ENCODE measurements at regions not wholly inside any gene's neighbourhood (a gene's known extent, or its start where the extent isn't known, plus 50 kb on each side); places are given as distances from the start of the nearest gene placed in this dataset.
"Not testable (repeated sequence)": the region's sequence is repeated elsewhere in the genome, so short reads cannot be mapped to it uniquely, and the experiment has no call there.

DNA sequence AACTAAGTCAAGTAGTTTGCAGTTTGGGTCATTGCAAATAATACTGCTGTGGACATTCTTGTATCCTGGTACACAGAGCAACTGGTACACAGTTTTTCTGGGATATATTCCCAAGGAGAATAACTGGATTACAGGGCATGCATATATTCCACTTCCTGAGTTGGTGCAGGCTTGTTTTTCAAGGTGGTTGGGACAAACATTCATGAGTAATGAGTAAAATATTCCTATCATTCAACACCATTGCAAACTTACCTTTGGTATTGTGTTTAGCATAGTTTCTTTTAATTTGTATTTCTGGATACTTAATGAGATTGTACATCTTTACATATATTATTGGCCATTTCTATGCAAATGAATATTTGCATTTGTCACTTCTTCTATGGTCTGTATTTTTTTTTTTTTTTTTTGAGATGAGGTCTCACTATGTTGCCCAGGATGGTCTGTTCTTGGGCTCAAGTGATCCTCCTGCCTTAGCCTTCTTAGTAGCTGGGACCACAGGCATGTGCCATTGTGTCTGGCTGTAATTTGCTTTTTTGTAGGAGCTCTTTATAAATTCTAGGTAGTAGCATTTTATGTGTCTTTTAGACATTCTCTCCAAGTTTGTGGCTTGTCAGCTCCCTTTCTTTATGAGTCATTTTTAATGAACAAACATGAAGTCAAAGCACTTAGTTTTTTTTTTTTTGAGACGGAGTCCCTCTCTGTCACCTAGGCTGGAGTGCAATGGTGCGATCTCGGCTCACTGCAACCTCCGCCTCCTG is 158.7 kb downstream of the SOX4 start:
- H3K4me1 Mint-ChIP-seq: no peaks in the 10 kb centered on the region
- H3K27me3 Mint-ChIP-seq: no peaks in the 10 kb centered on the region
- ATAC-seq (replicated peaks; ENCODE audit: extremely low read depth, poor library complexity, severe bottlenecking) (no peak), DNase-seq (ENCODE audit: low spot score in 2 of 2) (no peak)
- no peaks in the 10 kb centered on the region for H3K36me3 Mint-ChIP-seq (ENCODE audit: insufficient read depth)
- no peaks in the 10 kb centered on the region for H3K9me3 Mint-ChIP-seq
- H3K4me3 Mint-ChIP-seq: no peak overlapping the region
- no peak overlapping the region for H3K27ac Mint-ChIP-seq (ENCODE audit: low read depth)

DNA sequence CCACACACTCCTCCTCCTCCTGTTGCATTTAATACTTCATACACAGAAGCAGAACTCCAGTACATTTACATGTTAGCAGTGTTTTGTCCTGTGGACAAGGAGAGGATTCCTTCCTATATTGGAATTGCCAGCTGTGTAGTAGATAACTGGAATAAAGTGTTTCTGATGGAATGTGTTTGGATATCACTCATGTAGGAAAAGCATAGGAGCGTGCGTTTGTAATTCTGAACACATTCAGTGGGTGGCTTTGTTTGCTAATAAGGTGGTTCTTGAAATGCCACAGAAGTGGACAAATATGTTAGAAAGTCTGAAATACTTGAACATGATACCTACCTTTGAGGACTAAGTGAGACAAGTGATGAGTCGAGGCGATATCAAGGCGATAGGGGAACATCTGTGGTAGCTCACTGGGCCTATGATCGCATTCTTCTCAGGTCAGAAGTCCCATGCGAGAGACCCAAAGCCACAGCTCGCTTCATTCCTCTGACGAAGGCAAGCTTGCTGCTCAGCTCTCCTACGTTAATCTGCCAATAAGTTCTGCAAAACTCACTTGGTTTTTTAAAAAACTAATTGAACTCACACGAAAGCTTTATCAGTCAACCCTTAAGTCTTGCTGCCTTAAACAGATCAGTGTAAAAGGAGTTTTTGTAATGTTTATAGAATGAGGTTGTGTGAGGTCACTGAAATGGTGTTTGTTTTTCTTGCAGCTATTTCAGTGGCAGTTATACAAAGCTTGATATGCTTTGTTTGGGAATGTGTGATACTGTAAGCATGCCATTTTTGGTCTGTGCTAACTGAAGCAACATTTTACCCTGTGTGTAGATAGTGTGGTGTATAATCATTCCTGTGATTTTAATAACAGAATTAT is 159.9 kb downstream of the SOX4 start:
- no peak for ATAC-seq (replicated peaks; ENCODE audit: extremely low read depth, poor library complexity, severe bottlenecking)
- H3K27ac Mint-ChIP-seq (ENCODE audit: low read depth): no peak overlapping the region
- DNase-seq (ENCODE audit: low spot score in 2 of 2): no peak
- no peaks in the 10 kb centered on the region for H3K9me3 Mint-ChIP-seq
- H3K27me3 Mint-ChIP-seq: no peaks in the 10 kb centered on the region
- no peaks in the 10 kb centered on the region for H3K4me1 Mint-ChIP-seq
- H3K36me3 Mint-ChIP-seq (ENCODE audit: insufficient read depth): no peaks in the 10 kb centered on the region
- no peak overlapping the region for H3K4me3 Mint-ChIP-seq

- H3K4me1 Mint-ChIP-seq: no peaks in the 10 kb centered on the region
- ATAC-seq (replicated peaks; ENCODE audit: extremely low read depth, poor library complexity, severe bottlenecking) (peak; percentile 40), DNase-seq (ENCODE audit: low spot score in 2 of 2) (no peak)
- H3K27me3 Mint-ChIP-seq: no peaks in the 10 kb centered on the region
- no peaks in the 10 kb centered on the region for H3K36me3 Mint-ChIP-seq (ENCODE audit: insufficient read depth)
- H3K9me3 Mint-ChIP-seq: no peaks in the 10 kb centered on the region
- no peak overlapping the region for H3K4me3 Mint-ChIP-seq
- H3K27ac Mint-ChIP-seq (ENCODE audit: low read depth): no peak overlapping the region
Measured at GRCh38 chr6:21754891-21755290, 161.3 kb downstream of the SOX4 start.

- no peak for DNase-seq (ENCODE audit: low spot score in 2 of 2)
- no peak for ATAC-seq (replicated peaks; ENCODE audit: extremely low read depth, poor library complexity, severe bottlenecking)
- H3K27ac Mint-ChIP-seq (ENCODE audit: low read depth): no peak overlapping the region
- no peak overlapping the region for H3K4me3 Mint-ChIP-seq
- no peaks in the 10 kb centered on the region for H3K4me1 Mint-ChIP-seq
- no peaks in the 10 kb centered on the region for H3K27me3 Mint-ChIP-seq
- no peaks in the 10 kb centered on the region for H3K9me3 Mint-ChIP-seq
- H3K36me3 Mint-ChIP-seq (ENCODE audit: insufficient read depth): no peaks in the 10 kb centered on the region
Measured at GRCh38 chr6:21756487-21756886, 162.9 kb downstream of the SOX4 start.

DNA sequence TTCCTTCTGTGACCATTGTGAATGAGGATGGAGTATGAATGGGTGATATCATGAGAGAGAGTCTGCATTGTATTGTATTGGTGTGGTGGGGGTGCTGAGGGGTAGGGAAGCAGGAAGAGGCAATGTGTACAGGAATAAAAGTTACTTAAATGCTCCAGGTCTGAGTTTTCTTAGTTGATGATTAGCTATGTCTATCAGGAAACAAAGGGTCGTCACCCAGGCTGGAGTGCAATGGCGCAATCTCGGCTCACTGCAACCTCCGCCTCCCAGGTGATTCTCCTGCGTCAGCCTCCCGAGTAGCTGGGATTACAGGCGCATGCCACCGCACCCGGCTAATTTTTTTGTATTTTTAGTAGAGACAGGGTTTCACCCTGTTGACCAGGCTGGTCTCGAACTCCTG is 163.8 kb downstream of the SOX4 start:
- not testable (repeated sequence) for H3K4me1 Mint-ChIP-seq; H3K4me3 Mint-ChIP-seq; H3K27me3 Mint-ChIP-seq; ATAC-seq (replicated peaks; ENCODE audit: extremely low read depth, poor library complexity, severe bottlenecking); H3K9me3 Mint-ChIP-seq; H3K27ac Mint-ChIP-seq (ENCODE audit: low read depth); DNase-seq (ENCODE audit: low spot score in 2 of 2); H3K36me3 Mint-ChIP-seq (ENCODE audit: insufficient read depth)

- no peaks in the 10 kb centered on the region for H3K4me1 Mint-ChIP-seq
- no peaks in the 10 kb centered on the region for H3K27me3 Mint-ChIP-seq
- no peak overlapping the region for H3K4me3 Mint-ChIP-seq
- H3K9me3 Mint-ChIP-seq: no peaks in the 10 kb centered on the region
- DNase-seq (ENCODE audit: low spot score in 2 of 2): no peak
- no peak for ATAC-seq (replicated peaks; ENCODE audit: extremely low read depth, poor library complexity, severe bottlenecking)
- H3K36me3 Mint-ChIP-seq (ENCODE audit: insufficient read depth): no peaks in the 10 kb centered on the region
- H3K27ac Mint-ChIP-seq (ENCODE audit: low read depth): no peak overlapping the region
Measured at GRCh38 chr6:21759721-21760120, 166.2 kb downstream of the SOX4 start.

DNA sequence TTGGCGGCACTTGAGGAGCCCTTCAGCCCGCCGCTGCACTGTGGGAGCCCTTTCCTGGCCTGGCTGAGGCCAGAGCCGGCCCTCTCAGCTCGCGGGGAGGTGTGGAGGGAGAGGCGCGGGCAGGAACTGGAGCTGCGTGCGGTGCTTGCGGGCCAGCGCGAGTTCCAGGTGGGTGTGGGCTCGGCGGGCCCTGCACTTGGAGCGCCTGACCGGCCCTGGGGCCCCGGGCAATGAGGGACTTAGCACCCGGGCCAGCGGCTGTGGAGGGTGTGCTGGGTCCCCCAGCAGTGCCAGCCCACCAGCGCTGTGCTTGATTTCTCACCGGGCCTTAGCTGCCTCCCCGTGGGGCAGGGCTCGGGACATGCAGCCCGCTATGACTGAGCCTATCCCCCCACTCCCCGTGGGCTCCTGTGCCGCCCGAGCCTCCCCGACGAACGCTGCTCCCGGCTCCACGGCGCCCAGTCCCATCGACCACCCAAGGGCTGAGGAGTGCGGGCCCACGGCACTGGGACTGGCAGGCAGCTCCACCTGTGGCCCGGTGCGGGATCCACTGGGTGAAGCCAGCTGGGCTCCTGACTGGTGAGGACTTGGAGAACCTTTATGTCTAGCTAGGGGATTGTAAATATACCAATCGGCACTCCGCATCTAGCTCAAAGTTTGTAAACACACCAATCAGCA is 167.6 kb downstream of the SOX4 start:
- H3K36me3 Mint-ChIP-seq (ENCODE audit: insufficient read depth); DNase-seq (ENCODE audit: low spot score in 2 of 2); H3K27me3 Mint-ChIP-seq; H3K9me3 Mint-ChIP-seq; H3K4me1 Mint-ChIP-seq; H3K4me3 Mint-ChIP-seq; ATAC-seq (replicated peaks; ENCODE audit: extremely low read depth, poor library complexity, severe bottlenecking); H3K27ac Mint-ChIP-seq (ENCODE audit: low read depth): not testable (repeated sequence)

GRCh38 chr6:21764989-21765388 is 171.4 kb downstream of the SOX4 start:
- no peaks in the 10 kb centered on the region for H3K9me3 Mint-ChIP-seq
- no peak overlapping the region for H3K27ac Mint-ChIP-seq (ENCODE audit: low read depth)
- DNase-seq (ENCODE audit: low spot score in 2 of 2) (no peak), ATAC-seq (replicated peaks; ENCODE audit: extremely low read depth, poor library complexity, severe bottlenecking) (no peak)
- H3K27me3 Mint-ChIP-seq: no peaks in the 10 kb centered on the region
- no peaks in the 10 kb centered on the region for H3K4me1 Mint-ChIP-seq
- H3K4me3 Mint-ChIP-seq: no peak overlapping the region
- H3K36me3 Mint-ChIP-seq (ENCODE audit: insufficient read depth): no peaks in the 10 kb centered on the region

GRCh38 chr6:21767891-21768648 is 174.5 kb downstream of the SOX4 start:
- no peaks in the 10 kb centered on the region for H3K27me3 Mint-ChIP-seq
- DNase-seq (ENCODE audit: low spot score in 2 of 2) (no peak), ATAC-seq (replicated peaks; ENCODE audit: extremely low read depth, poor library complexity, severe bottlenecking) (no peak)
- H3K27ac Mint-ChIP-seq (ENCODE audit: low read depth): no peak overlapping the region
- H3K4me3 Mint-ChIP-seq: no peak overlapping the region
- H3K9me3 Mint-ChIP-seq: no peaks in the 10 kb centered on the region
- H3K36me3 Mint-ChIP-seq (ENCODE audit: insufficient read depth): no peaks in the 10 kb centered on the region
- H3K4me1 Mint-ChIP-seq: no peaks in the 10 kb centered on the region

DNA sequence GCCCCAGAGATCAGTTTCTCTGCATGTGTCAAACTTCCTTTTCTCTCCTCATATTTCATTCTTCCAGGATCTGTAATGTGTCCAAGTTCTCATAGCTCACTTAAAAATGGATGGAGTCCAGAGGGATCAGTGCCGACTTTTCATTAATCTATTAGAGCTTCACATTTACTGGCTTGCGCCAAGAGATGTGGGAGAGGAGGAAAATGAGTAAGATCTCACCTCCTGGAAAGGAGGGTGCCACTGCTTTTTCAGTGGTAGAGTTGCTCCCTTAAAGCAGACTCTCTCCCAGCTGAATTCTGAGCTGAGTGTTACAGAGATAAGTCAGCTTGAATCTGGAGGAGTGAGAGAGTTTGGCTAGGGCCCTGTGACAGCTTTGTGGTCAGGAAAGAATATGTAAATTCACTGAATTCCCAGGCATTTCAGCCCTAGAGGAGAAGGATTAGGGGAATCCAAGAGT is 175.9 kb downstream of the SOX4 start:
- H3K27me3 Mint-ChIP-seq: no peaks in the 10 kb centered on the region
- no peak overlapping the region for H3K27ac Mint-ChIP-seq (ENCODE audit: low read depth)
- H3K4me3 Mint-ChIP-seq: no peak overlapping the region
- H3K36me3 Mint-ChIP-seq (ENCODE audit: insufficient read depth): no peaks in the 10 kb centered on the region
- no peaks in the 10 kb centered on the region for H3K4me1 Mint-ChIP-seq
- H3K9me3 Mint-ChIP-seq: no peaks in the 10 kb centered on the region
- ATAC-seq (replicated peaks; ENCODE audit: extremely low read depth, poor library complexity, severe bottlenecking) (no peak), DNase-seq (ENCODE audit: low spot score in 2 of 2) (no peak)

DNA sequence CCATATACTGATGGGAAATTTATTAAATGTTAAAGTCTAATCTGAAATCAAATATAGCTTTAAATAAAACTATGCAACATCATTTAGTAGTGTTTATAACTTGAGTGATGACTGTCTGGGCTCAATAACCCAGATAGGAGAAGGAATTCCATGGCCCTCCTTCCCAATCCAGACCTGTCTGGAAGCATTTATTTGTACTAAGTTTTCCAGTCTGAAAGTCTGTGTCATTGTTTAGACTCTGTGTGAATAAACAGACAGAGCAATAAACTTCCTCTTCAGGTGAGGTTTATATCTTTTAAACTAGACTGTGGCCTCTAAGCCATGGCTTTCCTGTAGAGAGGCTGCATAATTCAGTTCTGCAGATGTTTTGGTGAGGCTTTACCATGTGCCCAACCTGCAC is 176.4 kb downstream of the SOX4 start:
- Mint-ChIP-seq H3K36me3 (ENCODE audit: insufficient read depth) (no peaks in the 10 kb centered on the region), H3K9me3 (no peaks in the 10 kb centered on the region), H3K4me1 (no peaks in the 10 kb centered on the region), H3K4me3 (no peak overlapping the region), H3K27ac (ENCODE audit: low read depth) (no peak overlapping the region), H3K27me3 (no peaks in the 10 kb centered on the region)
- DNase-seq (ENCODE audit: low spot score in 2 of 2) (no peak), ATAC-seq (replicated peaks; ENCODE audit: extremely low read depth, poor library complexity, severe bottlenecking) (no peak)

- Mint-ChIP-seq H3K4me1 (no peaks in the 10 kb centered on the region), H3K4me3 (no peak overlapping the region), H3K9me3 (no peaks in the 10 kb centered on the region), H3K27me3 (no peaks in the 10 kb centered on the region), H3K27ac (ENCODE audit: low read depth) (no peak overlapping the region), H3K36me3 (ENCODE audit: insufficient read depth) (no peaks in the 10 kb centered on the region)
- DNase-seq (ENCODE audit: low spot score in 2 of 2) (no peak), ATAC-seq (replicated peaks; ENCODE audit: extremely low read depth, poor library complexity, severe bottlenecking) (no peak)
Measured at GRCh38 chr6:21771626-21772320, 178.2 kb downstream of the SOX4 start.
